Skeletal muscle cell (primary cell): ENCODE measurements at regions not wholly inside any gene's neighbourhood (a gene's known extent, or its start where the extent isn't known, plus 50 kb on each side); places are given as distances from the start of the nearest gene placed in this dataset.

Experiments
- DNase-seq: peaks from one replicate; pipeline ENCODE4 v3.0.0-alpha.2; 2010; ENCODE audit warnings: low read depth
- H3K4me3 ChIP-seq: 2 replicates; pipeline ENCODE4 v1.5.1; 2011; ENCODE audit warnings: low read depth, mild to moderate bottlenecking, control low read depth, low read length, moderate library complexity

DNA sequence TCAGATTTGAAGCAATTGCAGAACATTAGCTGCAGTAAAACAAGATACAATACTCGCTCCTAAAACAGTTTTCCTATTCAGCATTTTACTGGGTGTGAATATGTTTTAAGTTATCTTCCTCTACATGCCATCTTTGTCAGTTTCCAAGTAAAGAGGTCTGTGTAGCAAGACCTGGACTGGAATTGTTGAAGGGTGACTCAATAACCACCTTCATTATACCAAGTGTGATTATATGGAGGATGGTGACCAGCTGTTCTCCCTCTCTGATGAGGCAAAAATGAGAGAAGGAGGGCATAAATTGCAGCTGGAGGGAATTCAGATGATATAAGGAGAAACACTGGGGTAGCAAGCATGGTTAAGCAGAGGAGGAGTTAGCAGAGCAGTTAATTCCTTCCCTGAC is 922.1 kb upstream of the SLIT2 start:
- no peak for DNase-seq
- no peak overlapping the region for H3K4me3 ChIP-seq

DNA sequence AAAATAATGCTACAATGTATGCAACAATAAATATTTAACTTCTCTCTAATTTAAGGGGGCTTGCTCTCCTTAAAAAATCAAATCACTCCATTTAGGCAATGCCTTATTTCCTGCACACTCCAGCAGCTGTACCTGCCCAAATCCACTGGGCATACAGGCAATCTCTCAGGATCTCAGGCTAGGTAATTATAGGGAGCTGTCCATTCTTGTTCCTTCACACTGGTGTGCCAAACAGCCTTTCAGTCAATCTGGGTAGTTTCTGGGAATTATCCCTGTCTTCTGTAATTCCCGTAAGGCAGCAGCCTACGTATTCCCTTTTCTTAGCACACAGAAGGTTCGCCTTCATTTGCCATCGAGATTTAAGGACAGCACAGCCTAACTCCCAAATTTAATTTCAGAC is 922.6 kb upstream of the SLIT2 start:
- DNase-seq: no peak
- H3K4me3 ChIP-seq: no peak overlapping the region

GRCh38 chr4:19327364-19327763 is 924.3 kb upstream of the SLIT2 start:
- DNase-seq: no peak
- no peak overlapping the region for H3K4me3 ChIP-seq

DNA sequence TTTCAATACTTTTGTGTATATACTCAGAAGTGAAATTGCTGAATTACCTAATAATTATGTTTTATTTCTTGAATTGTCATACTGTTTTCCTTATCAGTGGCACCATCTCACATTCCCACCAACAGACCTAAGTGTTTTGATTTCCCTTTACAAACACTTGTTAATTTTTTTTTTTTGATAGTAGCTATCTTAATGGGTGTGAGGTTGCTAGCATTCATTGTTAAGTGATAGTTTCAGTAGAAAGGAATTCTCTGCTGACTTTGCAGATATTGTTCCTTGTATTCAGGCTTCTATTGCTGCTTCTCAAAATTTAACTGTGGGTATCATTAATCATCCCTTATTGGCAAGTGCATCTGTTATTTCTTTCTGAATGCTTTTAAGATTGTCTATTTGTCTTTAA is 927.5 kb upstream of the SLIT2 start:
- no peak for DNase-seq
- no peak overlapping the region for H3K4me3 ChIP-seq

- H3K4me3 ChIP-seq: no peak overlapping the region
Observed at GRCh38 chr4:19319607-19320006, 932.1 kb upstream of the SLIT2 start.

DNA sequence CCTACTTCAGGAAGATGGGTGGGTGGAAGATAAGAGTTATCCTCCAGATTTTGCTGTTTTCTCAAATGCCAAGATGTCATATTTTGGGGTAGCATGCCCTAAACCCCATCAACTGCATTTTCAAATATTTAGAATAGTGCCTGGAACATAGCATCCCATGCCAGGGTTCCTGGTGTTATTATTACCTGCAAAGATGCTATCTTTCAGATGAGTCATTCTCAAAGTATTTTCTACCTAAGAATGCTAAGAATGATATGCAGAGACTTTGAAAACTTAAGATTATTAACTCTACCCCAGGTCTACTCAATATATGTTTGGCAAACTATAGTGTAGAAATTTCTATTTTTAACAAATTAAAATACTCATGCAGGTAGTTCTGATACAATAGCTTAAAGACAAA is 934.3 kb upstream of the SLIT2 start:
- no peak overlapping the region for H3K4me3 ChIP-seq
- DNase-seq: no peak

More at GRCh38 chr4:19319607-19320006, 932.1 kb upstream of the SLIT2 start:
- DNase-seq: no peak

GRCh38 chr4:19314116-19314515 is 937.6 kb upstream of the SLIT2 start:
- H3K4me3 ChIP-seq: no peak overlapping the region
- DNase-seq: no peak

DNA sequence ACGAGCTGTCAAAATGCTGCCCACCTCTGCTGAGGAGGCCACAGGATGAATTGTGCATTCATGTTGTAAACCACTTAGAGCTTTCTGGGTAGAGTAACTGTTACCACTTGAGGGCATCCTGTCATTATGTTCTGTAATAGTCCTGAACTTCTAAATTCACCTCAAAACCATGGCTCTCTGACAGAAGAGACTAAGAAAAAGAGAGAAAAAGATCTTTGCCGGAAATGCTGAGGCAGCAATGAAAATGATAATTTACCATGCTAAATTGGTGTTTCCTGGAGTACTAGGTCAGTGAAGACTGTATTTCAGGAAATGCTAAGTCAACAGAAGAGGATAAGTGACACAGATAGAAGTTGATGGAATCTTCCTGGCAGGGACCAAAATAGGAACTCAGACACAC is 942.3 kb upstream of the SLIT2 start:
- peak; percentile 28 for DNase-seq
- no peak overlapping the region for H3K4me3 ChIP-seq

DNA sequence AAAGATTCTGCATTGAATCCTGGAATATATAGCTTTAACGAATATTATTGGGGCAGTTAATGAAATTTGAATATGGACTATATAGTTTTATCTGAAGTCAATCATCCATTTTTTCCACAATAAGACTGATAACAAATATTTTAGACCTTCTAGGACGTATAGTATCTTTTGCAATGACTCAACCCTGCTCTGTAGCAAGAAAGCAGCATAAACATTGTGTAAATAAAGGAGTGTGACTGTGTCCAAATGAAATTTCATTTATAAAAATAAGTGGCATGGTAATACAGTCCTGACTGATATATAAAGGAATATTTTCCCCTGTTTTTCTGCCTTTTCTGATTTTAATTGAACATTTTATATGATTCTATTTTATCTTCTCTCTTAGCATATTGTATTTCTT is 947.7 kb upstream of the SLIT2 start:
- no peak overlapping the region for H3K4me3 ChIP-seq
- no peak for DNase-seq

- no peak for DNase-seq
- H3K4me3 ChIP-seq: no peak overlapping the region
Observed at GRCh38 chr4:19301527-19301926, 950.2 kb upstream of the SLIT2 start.

DNA sequence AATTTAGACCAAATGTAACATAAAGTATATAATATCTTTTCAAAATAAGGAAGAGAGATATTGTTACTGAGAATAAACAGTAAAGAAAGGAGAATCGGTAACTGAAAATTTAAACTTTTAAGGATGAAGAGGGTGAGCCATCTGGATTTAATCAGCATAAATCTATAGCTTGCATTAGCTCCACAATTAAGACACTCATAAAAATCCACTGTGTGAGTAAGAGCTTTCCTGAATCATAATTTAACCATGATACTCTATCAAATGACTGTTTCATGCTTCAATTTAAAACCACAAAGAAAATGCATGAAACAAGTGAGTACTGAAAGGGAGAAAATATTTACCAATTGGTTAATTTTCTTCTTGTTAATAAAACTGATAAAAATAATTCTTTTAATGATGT is 951.5 kb upstream of the SLIT2 start:
- DNase-seq: peak; percentile 22

DNA sequence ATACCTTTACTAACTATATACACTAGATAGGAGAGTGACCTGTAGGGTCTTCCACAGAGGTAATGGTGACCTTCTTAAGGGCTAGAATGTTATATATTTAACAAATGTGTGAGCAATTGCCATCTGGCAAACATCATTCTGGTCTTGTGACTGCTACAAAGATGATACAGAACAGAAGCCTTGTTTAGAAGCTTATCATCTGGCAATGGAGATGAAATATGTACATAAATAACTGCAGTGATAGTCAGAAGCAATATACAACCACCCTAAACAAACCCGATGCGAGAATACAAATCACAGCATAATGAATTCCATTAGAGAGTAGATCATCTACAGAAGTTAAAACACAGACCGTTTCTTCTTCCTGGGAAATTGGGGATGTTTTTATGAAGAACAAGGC is 952.7 kb upstream of the SLIT2 start:
- DNase-seq: no peak
- no peak overlapping the region for H3K4me3 ChIP-seq

More for the DNA sequence above, 951.5 kb upstream of the SLIT2 start:
- no peak overlapping the region for H3K4me3 ChIP-seq

DNA sequence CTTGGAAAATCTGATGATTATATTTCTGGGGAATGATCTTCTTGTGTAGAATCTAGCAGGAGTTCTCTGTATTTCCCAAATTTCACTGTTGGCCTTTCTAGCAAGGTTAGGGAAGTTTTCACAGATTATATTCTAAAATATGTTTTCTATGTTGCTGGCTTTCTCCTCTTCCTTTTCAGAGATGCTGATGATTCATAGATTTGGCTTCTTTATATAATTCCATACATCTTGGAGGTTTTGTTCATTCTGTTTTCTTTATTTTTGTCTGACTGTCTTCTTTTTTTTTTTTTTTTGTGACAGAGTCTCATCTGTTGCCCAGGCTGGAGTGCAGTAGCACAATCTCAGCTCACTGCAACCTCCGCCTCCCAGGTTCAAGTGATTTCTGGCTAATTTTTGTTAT is 957.9 kb upstream of the SLIT2 start:
- DNase-seq: no peak
- H3K4me3 ChIP-seq: no peak overlapping the region

- no peak overlapping the region for H3K4me3 ChIP-seq
- no peak for DNase-seq
Observed at GRCh38 chr4:19293080-19293479, 958.6 kb upstream of the SLIT2 start.

GRCh38 chr4:19286924-19287323 is 964.8 kb upstream of the SLIT2 start:
- H3K4me3 ChIP-seq: no peak overlapping the region
- no peak for DNase-seq

- no peak overlapping the region for H3K4me3 ChIP-seq
- no peak for DNase-seq
Observed at GRCh38 chr4:19285146-19285545, 966.6 kb upstream of the SLIT2 start.

GRCh38 chr4:19278665-19279064 is 973.0 kb upstream of the SLIT2 start:
- DNase-seq: no peak
- no peak overlapping the region for H3K4me3 ChIP-seq

DNA sequence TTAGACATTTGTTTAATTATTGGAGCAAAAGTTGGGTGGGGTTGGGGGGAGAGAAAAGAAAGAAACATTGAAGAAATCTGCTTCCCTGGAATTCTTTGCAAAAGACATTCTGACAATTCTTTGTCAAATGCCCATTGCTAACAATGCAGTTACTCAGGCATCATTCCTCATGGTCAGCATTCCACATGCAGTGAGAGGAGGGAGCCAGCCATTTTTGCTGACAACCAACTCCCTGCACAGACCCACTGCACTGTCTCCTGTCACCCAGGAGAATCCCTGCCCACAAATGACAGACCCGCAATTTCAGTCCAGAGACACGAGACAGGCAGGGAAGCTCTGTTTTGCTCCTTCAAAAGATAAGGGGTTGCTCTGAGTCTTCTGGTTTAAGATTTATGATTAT is 985.1 kb upstream of the SLIT2 start:
- no peak overlapping the region for H3K4me3 ChIP-seq
- DNase-seq: no peak

GRCh38 chr4:19262467-19262866 is 989.2 kb upstream of the SLIT2 start:
- DNase-seq: no peak
- no peak overlapping the region for H3K4me3 ChIP-seq

GRCh38 chr4:19260346-19260745 is 991.4 kb upstream of the SLIT2 start:
- no peak overlapping the region for H3K4me3 ChIP-seq
- DNase-seq: no peak

DNA sequence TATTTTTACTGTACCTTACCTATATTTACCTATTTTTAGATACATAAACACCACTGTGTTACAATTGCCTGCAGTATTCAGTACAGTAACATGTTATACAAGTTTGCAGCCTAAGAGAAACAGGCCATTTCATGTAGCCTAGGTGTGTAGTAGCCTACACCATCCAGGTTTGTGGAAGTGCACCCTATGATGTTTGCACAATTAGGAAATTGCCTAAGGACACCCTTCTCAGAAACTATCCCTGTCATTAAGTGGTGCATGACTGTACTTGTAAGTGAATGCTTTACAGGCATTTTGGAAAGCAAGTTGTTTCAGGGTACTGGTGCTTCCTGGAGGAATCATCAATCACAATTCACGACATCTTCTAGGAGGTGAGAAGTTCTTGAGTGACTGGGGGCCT is 991.8 kb upstream of the SLIT2 start:
- no peak for DNase-seq
- H3K4me3 ChIP-seq: no peak overlapping the region

DNA sequence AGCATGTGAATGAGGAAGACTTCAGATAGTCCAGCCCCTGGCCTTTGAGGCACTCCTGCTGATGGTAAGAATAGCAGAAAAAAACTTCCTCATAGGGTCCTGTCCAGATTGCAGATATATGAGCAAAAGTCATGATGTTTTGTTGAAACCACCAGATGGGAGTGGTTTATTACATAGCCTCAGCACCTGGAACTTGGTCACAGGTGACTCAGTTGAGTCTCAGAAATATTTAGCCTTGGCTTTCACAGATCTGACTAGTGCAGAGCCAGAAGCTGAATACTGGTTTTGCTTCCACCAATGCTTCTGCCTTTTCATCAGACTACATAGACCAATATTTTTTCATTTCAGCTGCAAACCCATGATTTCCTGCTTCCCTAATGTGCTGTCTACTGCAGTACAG is 994.9 kb upstream of the SLIT2 start:
- DNase-seq: no peak

More for the DNA sequence above, 994.9 kb upstream of the SLIT2 start:
- H3K4me3 ChIP-seq: no peak overlapping the region
